ENCODE measurements at regions not wholly inside any gene's neighbourhood (a gene's known extent, or its start where the extent isn't known, plus 50 kb on each side); places are given as distances from the start of the nearest gene placed in this dataset.

- Histone ChIP-seq H3K9me3 (ENCODE audit: control insufficient read depth, insufficient read depth, low read depth, low read length) (no peaks in the 10 kb centered on the region), H3K36me3 (ENCODE audit: control insufficient read depth in 2 of 2, insufficient read depth in 1 of 2, low read length in 2 of 2) (no peaks in the 10 kb centered on the region), H3K4me3 (ENCODE audit: low read depth, low read length) (no peak overlapping the region), H3K27ac (ENCODE audit: extremely low read depth, low read depth, low read length) (no peak overlapping the region), H3K4me1 (ENCODE audit: control insufficient read depth, insufficient read depth, low read length) (no peaks in the 10 kb centered on the region)
- ChIA-PET CTCF (interaction anchor here (0.6 kb wide), 1 partner anchor 68 kb away, joined by 3 read pairs; no protein-coding TSS in a partner anchor), POLR2A (no interaction called here)
- no peak for TF ChIP-seq MYNN (tag by site-specific recombination; IDR thresholded peaks at IDR 0.05; ENCODE audit: borderline replicate concordance)
- TF ChIP-seq EGR2 (tag by site-specific recombination; IDR thresholded peaks at IDR 0.05; ENCODE audit: low read depth): no peak
- TF ChIP-seq ZNF335 (tag by site-specific recombination; conservative IDR thresholded peaks at IDR 0.05): no peak
- TF ChIP-seq ZNF302 (tag by site-specific recombination; IDR thresholded peaks at IDR 0.05; ENCODE audit: low read depth): no peak
- no peak for TF ChIP-seq ZFP3 (tag by site-specific recombination; IDR thresholded peaks at IDR 0.05; ENCODE audit: low read depth)
Measured at GRCh38 chr21:23900727-23901126, 1706.6 kb downstream of the MRPL39 start.

DNA sequence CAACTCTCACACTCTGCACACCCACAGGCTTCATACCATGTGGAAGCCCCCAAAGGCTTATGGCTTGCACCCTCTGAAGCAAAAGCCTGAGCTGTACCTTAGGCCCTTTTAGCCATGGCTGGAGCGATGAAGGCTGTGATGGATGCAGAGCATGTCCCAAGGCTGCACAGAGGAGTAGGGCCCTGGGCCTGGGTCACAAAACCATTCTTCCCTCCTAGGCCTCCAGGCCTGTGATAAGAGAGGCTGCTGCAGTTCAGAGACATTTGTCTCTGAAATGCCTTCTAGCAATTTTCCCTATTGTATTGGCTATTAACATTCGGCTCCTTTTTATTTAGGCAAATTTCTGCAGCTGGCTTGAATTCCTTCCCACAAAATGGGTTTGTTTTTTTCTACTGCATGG lies 1707.7 kb downstream of the MRPL39 start:
- Histone ChIP-seq H3K27ac (ENCODE audit: extremely low read depth, low read depth, low read length) (no peak overlapping the region), H3K4me3 (ENCODE audit: low read depth, low read length) (no peak overlapping the region), H3K9me3 (ENCODE audit: control insufficient read depth, insufficient read depth, low read depth, low read length) (no peaks in the 10 kb centered on the region), H3K36me3 (ENCODE audit: control insufficient read depth in 2 of 2, insufficient read depth in 1 of 2, low read length in 2 of 2) (no peaks in the 10 kb centered on the region), H3K4me1 (ENCODE audit: control insufficient read depth, insufficient read depth, low read length) (no peaks in the 10 kb centered on the region)
- ChIA-PET POLR2A (no interaction called here), CTCF (no interaction called here)
- peak; percentile 65 for TF ChIP-seq ZNF585B (tag by site-specific recombination; IDR thresholded peaks at IDR 0.05)
- TF ChIP-seq ZNF394 (tag by site-specific recombination; IDR thresholded peaks at IDR 0.05; ENCODE audit: borderline replicate concordance): no peak

DNA sequence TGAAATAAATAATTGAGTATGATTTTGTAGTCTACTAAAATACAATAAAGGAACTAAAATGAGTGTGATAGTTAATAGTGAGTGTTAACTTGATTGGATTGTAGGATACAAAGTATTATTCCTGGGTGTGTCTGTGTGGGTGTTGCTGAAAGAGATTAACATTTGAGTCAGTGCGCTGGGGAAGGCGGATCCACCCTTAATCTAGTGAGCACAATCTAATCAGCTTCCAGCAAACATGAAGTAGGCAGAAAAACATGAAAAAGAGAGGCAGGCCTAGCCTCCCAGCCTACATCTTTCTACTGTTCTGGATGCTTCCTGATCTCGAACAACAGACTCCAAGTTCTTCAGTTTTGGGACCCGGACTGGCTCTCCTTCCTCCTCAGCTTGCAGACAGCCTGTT lies 1716.6 kb downstream of the MRPL39 start:
- Histone ChIP-seq H3K4me3 (ENCODE audit: low read depth, low read length) (no peak overlapping the region), H3K36me3 (ENCODE audit: control insufficient read depth in 2 of 2, insufficient read depth in 1 of 2, low read length in 2 of 2) (no peaks in the 10 kb centered on the region), H3K27ac (ENCODE audit: extremely low read depth, low read depth, low read length) (no peak overlapping the region), H3K9me3 (ENCODE audit: control insufficient read depth, insufficient read depth, low read depth, low read length) (no peaks in the 10 kb centered on the region), H3K4me1 (ENCODE audit: control insufficient read depth, insufficient read depth, low read length) (no peaks in the 10 kb centered on the region)
- ChIA-PET POLR2A (no interaction called here), CTCF (no interaction called here)
- TF ChIP-seq ZBTB44 (tag by site-specific recombination; IDR thresholded peaks at IDR 0.05): no peak
- no peak for TF ChIP-seq ZNF571 (tag by site-specific recombination; IDR thresholded peaks at IDR 0.05)
- no peak for TF ChIP-seq PRDM10 (tag by site-specific recombination; IDR thresholded peaks at IDR 0.05)
- TF ChIP-seq ZNF707 (tag by site-specific recombination; IDR thresholded peaks at IDR 0.05): no peak
- TF ChIP-seq KLF10 (tag by site-specific recombination; IDR thresholded peaks at IDR 0.05): no peak
- TF ChIP-seq ZBTB48 (tag by site-specific recombination; IDR thresholded peaks at IDR 0.05): no peak
- TF ChIP-seq ZNF530 (tag by site-specific recombination; IDR thresholded peaks at IDR 0.05; ENCODE audit: low read depth): no peak
- TF ChIP-seq ZNF394 (tag by site-specific recombination; IDR thresholded peaks at IDR 0.05; ENCODE audit: borderline replicate concordance): no peak
- no peak for TF ChIP-seq INSM2 (tag by site-specific recombination; IDR thresholded peaks at IDR 0.05)
- no peak for TF ChIP-seq ZNF677 (tag by site-specific recombination; IDR thresholded peaks at IDR 0.05)
- TF ChIP-seq, protein P1, sequence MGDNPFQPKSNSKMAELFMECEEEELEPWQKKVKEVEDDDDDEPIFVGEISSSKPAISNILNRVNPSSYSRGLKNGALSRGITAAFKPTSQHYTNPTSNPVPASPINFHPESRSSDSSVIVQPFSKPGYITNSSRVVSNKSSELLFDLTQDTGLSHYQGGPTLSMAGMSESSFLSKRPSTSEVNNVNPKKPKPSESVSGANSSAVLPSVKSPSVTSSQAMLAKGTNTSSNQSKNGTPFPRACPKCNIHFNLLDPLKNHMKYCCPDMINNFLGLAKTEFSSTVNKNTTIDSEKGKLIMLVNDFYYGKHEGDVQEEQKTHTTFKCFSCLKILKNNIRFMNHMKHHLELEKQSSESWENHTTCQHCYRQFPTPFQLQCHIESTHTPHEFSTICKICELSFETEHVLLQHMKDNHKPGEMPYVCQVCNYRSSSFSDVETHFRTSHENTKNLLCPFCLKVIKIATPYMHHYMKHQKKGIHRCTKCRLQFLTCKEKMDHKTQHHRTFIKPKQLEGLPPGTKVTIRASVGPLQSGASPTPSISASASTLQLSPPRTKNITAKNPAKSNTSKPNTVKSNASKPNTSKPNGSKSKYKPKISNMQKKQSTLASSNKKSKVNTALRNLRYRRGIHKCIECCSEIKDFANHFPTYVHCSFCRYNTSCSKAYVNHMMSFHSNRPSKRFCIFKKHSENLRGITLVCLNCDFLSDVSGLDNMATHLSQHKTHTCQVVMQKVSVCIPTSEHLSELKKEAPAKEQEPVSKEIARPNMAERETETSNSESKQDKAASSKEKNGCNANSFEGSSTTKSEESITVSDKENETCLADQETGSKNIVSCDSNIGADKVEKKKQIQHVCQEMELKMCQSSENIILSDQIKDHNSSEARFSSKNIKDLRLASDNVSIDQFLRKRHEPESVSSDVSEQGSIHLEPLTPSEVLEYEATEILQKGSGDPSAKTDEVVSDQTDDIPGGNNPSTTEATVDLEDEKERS (tag by site-specific recombination; IDR thresholded peaks at IDR 0.05): no peak
- TF ChIP-seq ZNF214 (tag by site-specific recombination; IDR thresholded peaks at IDR 0.05; ENCODE audit: borderline replicate concordance): no peak
- no peak for TF ChIP-seq ZNF596 (tag by site-specific recombination; IDR thresholded peaks at IDR 0.05)
- no peak for TF ChIP-seq ZNF544 (tag by site-specific recombination; IDR thresholded peaks at IDR 0.05)
- no peak for TF ChIP-seq ZNF211 (tag by site-specific recombination; IDR thresholded peaks at IDR 0.05; ENCODE audit: low read depth)
- TF ChIP-seq ZNF335 (tag by site-specific recombination; conservative IDR thresholded peaks at IDR 0.05): no peak

Measured in HEK293 (cell line).